ENCODE measurements at regions not wholly inside any gene's neighbourhood (a gene's known extent, or its start where the extent isn't known, plus 50 kb on each side); places are given as distances from the start of the nearest gene placed in this dataset.

DNA sequence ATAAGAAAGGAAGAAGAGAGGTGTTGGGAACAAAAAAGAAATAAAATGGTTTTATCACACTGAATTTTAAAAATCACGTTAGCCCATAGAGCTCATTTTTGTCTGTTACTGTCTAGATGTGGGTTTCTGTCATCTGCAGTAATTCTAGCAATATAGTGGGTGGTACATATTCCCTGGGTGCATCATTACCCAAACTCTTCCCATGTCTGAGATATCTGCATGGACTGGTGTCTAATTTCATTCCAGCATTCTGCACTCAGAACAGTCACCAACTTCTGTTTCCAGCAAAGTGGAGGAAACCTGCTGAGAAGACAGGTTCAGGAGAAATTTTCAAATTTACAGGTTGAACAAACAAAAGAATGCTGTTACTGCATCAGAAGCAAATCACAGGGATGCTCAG, 263.8 kb downstream of the CDH11 start:
- DNase-seq (ENCODE audit: low spot score) (no peak), ATAC-seq (ENCODE audit: low FRiP score) (no peak)
- TF ChIP-seq CTCF (IDR thresholded peaks at IDR 0.05): no peak

DNA sequence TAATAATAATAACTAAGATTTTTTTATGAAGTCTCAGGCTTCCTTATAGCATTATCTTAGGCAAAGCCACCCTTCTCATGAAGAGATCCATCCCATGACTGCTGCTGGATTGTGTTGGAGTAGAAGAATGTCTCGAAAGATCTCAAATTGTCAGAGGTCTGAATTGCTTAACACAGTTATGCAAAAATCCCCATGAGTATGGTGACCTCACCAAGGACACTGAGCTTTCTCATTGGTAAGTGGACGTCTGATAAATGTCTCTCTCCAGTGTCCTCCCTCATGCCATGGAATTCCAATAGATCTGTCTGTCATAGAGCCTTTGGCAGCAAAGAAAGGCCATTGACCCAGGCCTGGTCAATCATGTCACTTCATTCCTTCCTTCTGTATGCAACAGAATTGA, 264.5 kb downstream of the CDH11 start:
- no peak for ATAC-seq (ENCODE audit: low FRiP score)
- TF ChIP-seq CTCF (IDR thresholded peaks at IDR 0.05): no peak
- no peak for DNase-seq (ENCODE audit: low spot score)

- DNase-seq (ENCODE audit: low spot score): no peak
- no peak for ATAC-seq (ENCODE audit: low FRiP score)
- no peak for TF ChIP-seq CTCF (IDR thresholded peaks at IDR 0.05)
These were observed 268.3 kb downstream of the CDH11 start for GRCh38 chr16:64853551-64853950.

- ATAC-seq (ENCODE audit: low FRiP score): no peak
- no peak for DNase-seq (ENCODE audit: low spot score)
- no peak for TF ChIP-seq CTCF (IDR thresholded peaks at IDR 0.05)
These were observed 274.9 kb downstream of the CDH11 start for GRCh38 chr16:64846966-64847365.

- no peak for ATAC-seq (ENCODE audit: low FRiP score)
These were observed 276.8 kb downstream of the CDH11 start for GRCh38 chr16:64845071-64845470.

DNA sequence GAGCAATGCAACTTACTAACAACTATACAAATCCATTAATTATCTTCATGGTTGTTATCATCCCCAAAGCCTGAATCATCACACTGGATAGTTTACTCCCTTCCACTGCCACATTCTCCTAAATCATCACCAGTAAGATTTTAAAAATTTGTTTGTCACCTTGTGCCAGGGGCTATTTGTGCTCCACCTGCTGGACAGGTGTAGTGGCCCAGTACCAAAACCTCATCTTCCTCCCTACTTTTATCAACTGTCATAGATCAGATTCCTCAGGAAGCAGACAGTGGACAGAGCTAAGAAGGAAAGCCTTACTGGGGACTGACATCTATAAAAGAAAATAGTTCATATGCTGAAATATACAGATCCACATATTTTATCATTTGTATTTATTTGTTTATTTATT, 280.4 kb downstream of the CDH11 start:
- DNase-seq (ENCODE audit: low spot score): no peak
- ATAC-seq (ENCODE audit: low FRiP score): no peak
- no peak for TF ChIP-seq CTCF (IDR thresholded peaks at IDR 0.05)

More at GRCh38 chr16:64845071-64845470, 276.8 kb downstream of the CDH11 start:
- no peak for DNase-seq (ENCODE audit: low spot score)
- no peak for TF ChIP-seq CTCF (IDR thresholded peaks at IDR 0.05)

DNA sequence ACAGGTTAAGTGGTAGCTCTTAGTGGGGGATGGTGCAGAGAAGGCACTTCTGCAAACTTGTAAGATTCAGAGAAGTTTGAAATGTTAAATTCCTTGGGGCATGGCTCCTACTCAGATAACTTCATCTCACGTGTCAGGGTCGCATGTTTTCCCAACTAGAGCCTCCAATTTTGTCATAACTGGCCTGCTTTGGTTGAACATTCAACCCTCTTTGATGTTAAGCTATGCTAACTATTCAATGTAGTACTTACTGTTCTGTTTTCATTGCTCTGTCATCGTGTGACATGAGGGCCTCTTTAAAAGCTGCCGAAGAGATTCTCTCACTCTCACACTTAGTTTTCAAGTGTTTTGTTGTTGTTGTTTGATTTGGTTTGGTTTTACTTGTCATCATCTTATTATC, 280.8 kb downstream of the CDH11 start:
- ATAC-seq (ENCODE audit: low FRiP score) (no peak), DNase-seq (ENCODE audit: low spot score) (no peak)
- no peak for TF ChIP-seq CTCF (IDR thresholded peaks at IDR 0.05)

Data from omental fat pad (tissue), 3 donors.